Osteoblast (primary cell): ENCODE measurements at regions not wholly inside any gene's neighbourhood (a gene's known extent, or its start where the extent isn't known, plus 50 kb on each side); places are given as distances from the start of the nearest gene placed in this dataset.
"Not testable (repeated sequence)": the region's sequence is repeated elsewhere in the genome, so short reads cannot be mapped to it uniquely, and the experiment has no call there.

Experiments used
- DNase-seq: peaks from one replicate; pipeline ENCODE4 v3.0.0; 2011; ENCODE audit warnings: low spot score, mixed read lengths; ENCODE audit not compliant: insufficient read length; ENCODE audit errors: missing footprints
- H2AFZ ChIP-seq: 2 replicates; pipeline ENCODE4 v1.6.0; 2011; ENCODE audit warnings: mild to moderate bottlenecking, low read length
- H3K27ac ChIP-seq: 2 replicates; pipeline ENCODE4 v1.5.1; 2011; ENCODE audit warnings: mild to moderate bottlenecking, low read depth, low read length, moderate library complexity
- H3K27me3 ChIP-seq: 2 replicates; pipeline ENCODE4 v1.6.0; 2012; ENCODE audit warnings: mild to moderate bottlenecking, control low read depth, inconsistent platforms, low read length, moderate library complexity; ENCODE audit not compliant: insufficient read depth
- H3K36me3 ChIP-seq: 2 replicates; pipeline ENCODE4 v1.5.1; 2011; ENCODE audit warnings: mild to moderate bottlenecking, low read length, control low read depth, moderate library complexity; ENCODE audit not compliant: insufficient read depth
- H3K4me1 ChIP-seq: 2 replicates; pipeline ENCODE4 v1.5.1; 2011; ENCODE audit warnings: mild to moderate bottlenecking, low read length, control low read depth, moderate library complexity; ENCODE audit not compliant: insufficient read depth
- H3K4me2 ChIP-seq: 2 replicates; pipeline ENCODE4 v1.6.0; 2011; ENCODE audit warnings: mild to moderate bottlenecking, low read length; ENCODE audit not compliant: insufficient read depth
- H3K4me3 ChIP-seq: fragments of 200-600 bp; sonication (generic); 3 replicates; pipeline ENCODE4 v1.5.1; 2012; ENCODE audit warnings: mild to moderate bottlenecking, low read length, inconsistent platforms; ENCODE audit not compliant: insufficient read depth
- H3K79me2 ChIP-seq: 2 replicates; pipeline ENCODE4 v1.6.0; 2012; ENCODE audit warnings: mild to moderate bottlenecking, low read length, control low read depth, inconsistent platforms; ENCODE audit not compliant: insufficient read depth
- H3K9me3 ChIP-seq: 2 replicates; pipeline ENCODE4 v1.5.1; 2011; ENCODE audit warnings: low read depth, low read length, control low read depth
- H4K20me1 ChIP-seq: 2 replicates; pipeline ENCODE4 v1.6.0; 2012; ENCODE audit warnings: mild to moderate bottlenecking, low read length, control low read depth; ENCODE audit not compliant: insufficient read depth
- CTCF ChIP-seq: IDR thresholded peaks from 2 replicates; pipeline ENCODE4 v1.5.1; 2011; ENCODE audit warnings: mild to moderate bottlenecking, low read depth, low read length, moderate library complexity; ENCODE audit errors: extremely low read depth

- TF ChIP-seq CTCF = no peak
- Histone ChIP-seq H3K4me1 (no peaks in the 10 kb centered on the region), H4K20me1 (no peaks in the 10 kb centered on the region), H2AFZ (no peak overlapping the region), H3K4me2 (no peak overlapping the region), H3K79me2 (no peaks in the 10 kb centered on the region), H3K27me3 (no peaks in the 10 kb centered on the region), H3K36me3 (no peaks in the 10 kb centered on the region), H3K27ac (no peak overlapping the region), H3K9me3 (no peaks in the 10 kb centered on the region), H3K4me3 (no peak overlapping the region)
- DNase-seq = no peak
Observed at GRCh38 chr16:13733561-13733960, 186.4 kb upstream of the ERCC4 start.

GRCh38 chr16:13739621-13740373 lies 180.2 kb upstream of the ERCC4 start:
- H3K4me2 ChIP-seq, H3K36me3 ChIP-seq, DNase-seq, H3K4me3 ChIP-seq, H3K9me3 ChIP-seq, H3K27me3 ChIP-seq, H3K4me1 ChIP-seq, H3K27ac ChIP-seq, H4K20me1 ChIP-seq, H2AFZ ChIP-seq, H3K79me2 ChIP-seq: not testable (repeated sequence)

- Histone ChIP-seq H4K20me1 (no peaks in the 10 kb centered on the region), H2AFZ (no peak overlapping the region), H3K9me3 (no peaks in the 10 kb centered on the region), H3K4me3 (no peak overlapping the region), H3K79me2 (no peaks in the 10 kb centered on the region), H3K4me2 (no peak overlapping the region), H3K4me1 (no peaks in the 10 kb centered on the region), H3K36me3 (no peaks in the 10 kb centered on the region), H3K27me3 (no peaks in the 10 kb centered on the region), H3K27ac (no peak overlapping the region)
- DNase-seq = no peak
- TF ChIP-seq CTCF = no peak
Observed at GRCh38 chr16:13742928-13743327, 177.0 kb upstream of the ERCC4 start.

- no peaks in the 10 kb centered on the region for H3K79me2 ChIP-seq
- H2AFZ ChIP-seq = no peak overlapping the region
- H3K9me3 ChIP-seq = no peaks in the 10 kb centered on the region
- no peak overlapping the region for H3K27ac ChIP-seq
- no peaks in the 10 kb centered on the region for H3K4me1 ChIP-seq
- TF ChIP-seq CTCF = no peak
- no peak overlapping the region for H3K4me2 ChIP-seq
- no peak overlapping the region for H3K4me3 ChIP-seq
- no peaks in the 10 kb centered on the region for H4K20me1 ChIP-seq
- H3K36me3 ChIP-seq = no peaks in the 10 kb centered on the region
- H3K27me3 ChIP-seq = no peaks in the 10 kb centered on the region
- DNase-seq = no peak
Observed at GRCh38 chr16:13743571-13743970, 176.4 kb upstream of the ERCC4 start.
